Heart left ventricle (tissue), 16 donors: ENCODE measurements at regions not wholly inside any gene's neighbourhood (a gene's known extent, or its start where the extent isn't known, plus 50 kb on each side); places are given as distances from the start of the nearest gene placed in this dataset.

Source experiments
- ATAC-seq, 4 donors: fragments of 200-7000 bp; cut with Tn5 transposase; one replicate each; pipeline ENCODE4 v1.9.1; 2020 to 2022; ENCODE audit warnings: moderate library complexity in 4 of 4, mild to moderate bottlenecking in 3 of 4, moderate number of reproducible peaks in 1 of 4
- DNase-seq, 5 donors: peaks; one replicate each; pipeline ENCODE4 v3.0.0-alpha.2; 2020
- H3K27ac ChIP-seq, 12 donors: fragments of 200-600 bp; sonication (generic) in 4 of 12; one replicate each; pipeline versions ENCODE4 v1.5.0 to v1.8.0; 2016 to 2022; ENCODE audit warnings: mild to moderate bottlenecking in 2 of 12
- H3K27me3 ChIP-seq, 9 donors: fragments of 200-600 bp; sonication (generic) in 2 of 9; one replicate each; pipeline versions ENCODE4 v1.5.1 to v1.8.0; 2016 to 2022; ENCODE audit warnings: mild to moderate bottlenecking in 3 of 9
- H3K36me3 ChIP-seq, 9 donors: fragments of 200-600 bp; sonication (generic) in 2 of 9; one replicate each; pipeline versions ENCODE4 v1.5.0 to v1.8.0; 2018 to 2022; ENCODE audit warnings: mild to moderate bottlenecking in 2 of 9
- H3K4me1 ChIP-seq, 12 donors: fragments of 200-600 bp; sonication (generic) in 4 of 12; one replicate each; pipeline versions ENCODE4 v1.5.0 to v1.8.0; 2016 to 2022; ENCODE audit warnings: mild to moderate bottlenecking in 3 of 12
- H3K4me3 ChIP-seq, 12 donors: fragments of 200-600 bp; sonication (generic) in 4 of 12; one replicate each; pipeline versions ENCODE4 v1.5.0 to v1.8.0; 2017 to 2022; ENCODE audit warnings: mild to moderate bottlenecking in 9 of 12, moderate library complexity in 4 of 12
- H3K9me3 ChIP-seq, 12 donors: fragments of 200-600 bp; sonication (generic) in 4 of 12; one replicate each; pipeline versions ENCODE4 v1.5.0 to v1.8.0; 2016 to 2022; ENCODE audit warnings: mild to moderate bottlenecking in 1 of 12
- CTCF ChIP-seq, 12 donors: fragments of 200-600 bp; sonication (generic) in 4 of 12; IDR thresholded peaks; one replicate each; pipeline versions ENCODE4 v1.5.0 to v1.8.0; 2018 to 2022; ENCODE audit warnings: antibody characterized with exemption in 12 of 12, mild to moderate bottlenecking in 5 of 12
- POLR2A ChIP-seq, 2 donors: fragments of 450-650 bp; IDR thresholded peaks; one replicate each; pipeline ENCODE4 v1.6.1; 2017; ENCODE audit warnings: antibody characterized with exemption in 2 of 2, mild to moderate bottlenecking in 2 of 2, moderate library complexity in 2 of 2
- WGBS, 4 donors: extraction: QIAGEN DNeasy Blood & Tissue Kit in 2 of 4; methylation state at CpG; one replicate each; pipeline versions ENCODE4 v1.1.5 to v1.1.7; 2013 to 2018; 5-methylcytosine and 5-hydroxymethylcytosine counted together
- intact Hi-C, 10 donors: fragments of 100-400 bp; cut with DNase I; formaldehyde crosslinking; loops; one replicate each; pipeline versions ENCODE4 v1.11.1 to v1.14.2; 2022
- donor health status: ischemic (EF 13 %, LVEDD 7.1; RV severe dilation, severe dysfunction).
- donor health status: healthy with polysubstance abuse.
- donor health status: DM: no; HTN: yes; CAD: no.
- donor health status: DM: no; HTN: no; CAD: no.
- donor health status: ischemic (EF 25% LVEDD 6.9; RV normal size, moderate dysfunction).
- donor health status: ischemic (EF 25% LVEDD 5.7; RV mildly dilated, moderate dysfunction).
- donor health status: healthy.
- donor health status: DM: yes; HTN: yes; CAD: no.
- donor health status: ischemic (EF 35%, LVEDD 5.7; RV mildly dilated, moderate dysfunction).
- donor health status: nonischemic (EF 11% LVEDD 7.7; RV severe dilation, severe dysfunction).
- donor health status: DM: yes; HTN: yes; CAD: no.
- donor health status: PGD.
- donor health status: ischemic (EF 29% LVEDD 5.4; RV normal size, mild dysfunction).
- donor health status: nonischemic (EF 23%, LVEDD 6.1; RV moderate dilation, normal function).

GRCh38 chr13:99911965-99912566, 59.5 kb downstream of the ZIC5 start:
- Histone ChIP-seq H3K27ac (no peak overlapping the region), H3K27me3 (peaks cover 0 to 67% (median 10%) of the 10 kb centered on the region in 9 donors), H3K4me1 (no peaks in the 10 kb centered on the region), H3K9me3 (no peaks in the 10 kb centered on the region), H3K36me3 (no peaks in the 10 kb centered on the region), H3K4me3 (no peak overlapping the region)
- intact Hi-C loops: loop anchor here in 6 of 10 donors (5.0 to 10.0 kb wide), 4 partner anchors 247 to 685 kb away; no protein-coding TSS in a partner anchor
- WGBS, 4 donors: 68 to 73% (median 70%) methylated on average over 8 of the region's 8 CpGs
- ATAC-seq: no peak
- no peak for TF ChIP-seq POLR2A (IDR thresholded peaks at IDR 0.05)
- no peak for TF ChIP-seq CTCF (IDR thresholded peaks at IDR 0.05)
- no peak for DNase-seq

GRCh38 chr13:99911069-99911964, 60.2 kb downstream of the ZIC5 start:
- Histone ChIP-seq H3K36me3 (no peaks in the 10 kb centered on the region), H3K9me3 (no peaks in the 10 kb centered on the region), H3K4me1 (no peaks in the 10 kb centered on the region), H3K27ac (no peak overlapping the region), H3K27me3 (peaks cover 0 to 71% (median 12%) of the 10 kb centered on the region in 9 donors), H3K4me3 (no peak overlapping the region)
- no peak for DNase-seq
- 42 to 61% (median 53%) methylated on average over 14 to 16 of the region's 16 CpGs for WGBS, 4 donors
- no peak for ATAC-seq
- TF ChIP-seq CTCF (IDR thresholded peaks at IDR 0.05) (no peak), POLR2A (IDR thresholded peaks at IDR 0.05) (no peak)
- intact Hi-C loops: loop anchor here in 6 of 10 donors (5.0 to 10.0 kb wide), 4 partner anchors 247 to 686 kb away; no protein-coding TSS in a partner anchor

- Histone ChIP-seq H3K4me3 (no peak overlapping the region), H3K27ac (no peak overlapping the region), H3K27me3 (peaks cover 0 to 72% (median 9%) of the 10 kb centered on the region in 9 donors), H3K9me3 (no peaks in the 10 kb centered on the region), H3K4me1 (no peaks in the 10 kb centered on the region), H3K36me3 (no peaks in the 10 kb centered on the region)
- 33 to 42% (median 40%) methylated on average over 5 of the region's 5 CpGs for WGBS, 4 donors
- intact Hi-C loops: loop anchor here in 6 of 10 donors (5.0 to 10.0 kb wide), 4 partner anchors 245 to 687 kb away; no protein-coding TSS in a partner anchor
- TF ChIP-seq POLR2A (IDR thresholded peaks at IDR 0.05): no peak
- no peak for TF ChIP-seq CTCF (IDR thresholded peaks at IDR 0.05)
- ATAC-seq (peak; percentile 20 to 70 (median 61)), DNase-seq (no peak)
Observed at GRCh38 chr13:99909836-99910619, 61.5 kb downstream of the ZIC5 start.
